ENCODE measurements at regions not wholly inside any gene's neighbourhood (a gene's known extent, or its start where the extent isn't known, plus 50 kb on each side); places are given as distances from the start of the nearest gene placed in this dataset.
"Not testable (repeated sequence)": the region's sequence is repeated elsewhere in the genome, so short reads cannot be mapped to it uniquely, and the experiment has no call there.

DNA sequence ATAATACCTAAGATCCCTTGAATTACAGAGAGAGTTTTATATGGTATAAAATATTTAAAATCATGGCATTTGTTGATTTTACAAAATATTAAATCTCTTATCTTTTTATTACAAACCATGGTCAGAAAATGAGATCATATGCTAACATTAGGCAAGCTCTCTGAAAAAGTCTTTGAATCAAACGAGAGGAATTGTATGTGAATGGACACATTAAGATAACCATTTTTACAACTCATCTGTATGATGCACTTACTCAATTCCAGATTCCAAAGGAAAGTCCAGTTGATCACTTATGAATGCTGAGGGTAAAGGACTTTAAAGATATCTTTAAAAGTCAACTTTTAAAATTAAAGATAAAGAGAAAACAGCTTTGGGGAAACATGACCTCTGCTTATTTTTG lies 83.5 kb upstream of the LUZP2 start:
- H3K27me3 Mint-ChIP-seq (ENCODE audit: low read depth), result no peaks in the 10 kb centered on the region

DNA sequence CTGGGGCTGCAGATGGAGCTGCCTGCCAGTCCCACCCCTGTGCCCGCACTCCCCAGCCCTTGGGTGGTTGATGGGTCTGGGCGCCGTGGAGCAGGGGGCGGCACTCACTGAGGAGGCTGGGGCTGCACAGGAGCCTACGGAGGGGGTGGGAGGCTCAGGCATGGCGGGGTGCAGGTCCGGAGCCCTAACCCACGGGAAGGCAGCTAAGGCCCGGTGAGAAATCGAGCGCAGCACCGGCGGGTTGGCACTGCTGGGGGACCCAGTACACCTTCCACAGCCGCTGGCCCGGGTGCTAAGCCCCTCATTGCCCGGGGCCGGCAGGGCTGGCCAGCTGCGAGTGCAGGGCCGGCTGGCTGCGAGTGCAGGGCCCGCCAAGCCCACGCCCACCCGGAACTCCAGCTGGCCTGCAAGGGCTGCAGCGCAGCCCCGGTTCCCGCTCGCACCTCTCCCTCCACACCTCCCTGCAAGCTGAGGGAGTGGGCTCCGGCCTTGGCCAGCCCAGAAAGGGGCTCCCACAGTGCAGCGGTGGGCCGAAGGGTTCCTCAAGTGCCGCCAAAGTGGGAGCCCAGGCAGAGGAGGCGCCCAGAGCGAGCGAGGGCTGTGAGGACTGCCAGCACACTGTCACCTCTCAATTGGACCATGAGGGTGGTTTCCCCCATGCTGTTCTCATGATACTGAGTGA lies 80.8 kb upstream of the LUZP2 start:
- not testable (repeated sequence) for H3K27me3 Mint-ChIP-seq (ENCODE audit: low read depth); H3K36me3 Mint-ChIP-seq (ENCODE audit: low read depth); H3K4me1 Mint-ChIP-seq; H3K9me3 Mint-ChIP-seq; H3K4me3 Mint-ChIP-seq; H3K27ac Mint-ChIP-seq

More for the DNA sequence above, 83.5 kb upstream of the LUZP2 start:
- H3K9me3 Mint-ChIP-seq, result peaks cover 2% of the 10 kb centered on the region
- H3K36me3 Mint-ChIP-seq (ENCODE audit: low read depth), result no peaks in the 10 kb centered on the region
- TF ChIP-seq, protein P1, sequence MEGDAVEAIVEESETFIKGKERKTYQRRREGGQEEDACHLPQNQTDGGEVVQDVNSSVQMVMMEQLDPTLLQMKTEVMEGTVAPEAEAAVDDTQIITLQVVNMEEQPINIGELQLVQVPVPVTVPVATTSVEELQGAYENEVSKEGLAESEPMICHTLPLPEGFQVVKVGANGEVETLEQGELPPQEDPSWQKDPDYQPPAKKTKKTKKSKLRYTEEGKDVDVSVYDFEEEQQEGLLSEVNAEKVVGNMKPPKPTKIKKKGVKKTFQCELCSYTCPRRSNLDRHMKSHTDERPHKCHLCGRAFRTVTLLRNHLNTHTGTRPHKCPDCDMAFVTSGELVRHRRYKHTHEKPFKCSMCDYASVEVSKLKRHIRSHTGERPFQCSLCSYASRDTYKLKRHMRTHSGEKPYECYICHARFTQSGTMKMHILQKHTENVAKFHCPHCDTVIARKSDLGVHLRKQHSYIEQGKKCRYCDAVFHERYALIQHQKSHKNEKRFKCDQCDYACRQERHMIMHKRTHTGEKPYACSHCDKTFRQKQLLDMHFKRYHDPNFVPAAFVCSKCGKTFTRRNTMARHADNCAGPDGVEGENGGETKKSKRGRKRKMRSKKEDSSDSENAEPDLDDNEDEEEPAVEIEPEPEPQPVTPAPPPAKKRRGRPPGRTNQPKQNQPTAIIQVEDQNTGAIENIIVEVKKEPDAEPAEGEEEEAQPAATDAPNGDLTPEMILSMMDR (IDR thresholded peaks at IDR 0.05; ENCODE audit: unreplicated experiment in 3 of 3), result no peak
- H3K27ac Mint-ChIP-seq, result no peak overlapping the region
- H3K4me1 Mint-ChIP-seq, result no peaks in the 10 kb centered on the region
- H3K4me3 Mint-ChIP-seq, result no peak overlapping the region

DNA sequence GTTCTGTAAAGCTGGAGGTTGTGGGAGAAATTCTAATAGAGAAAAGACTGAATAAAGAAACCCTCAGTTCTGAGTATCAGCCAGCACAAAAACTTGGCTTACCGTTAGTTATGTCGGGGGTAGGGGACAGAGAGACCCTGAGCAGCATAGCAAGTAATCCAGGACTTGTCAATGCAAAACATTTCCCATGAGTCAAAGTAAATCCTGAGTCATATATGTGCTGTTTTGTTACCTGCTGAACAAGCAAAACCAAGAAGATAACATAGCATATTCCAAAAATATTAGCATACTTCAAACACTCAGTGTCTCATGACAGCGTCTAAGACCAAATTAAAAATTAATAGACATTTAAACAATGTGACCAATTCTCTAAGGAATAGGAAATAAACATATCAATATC lies 75.1 kb upstream of the LUZP2 start:
- Mint-ChIP-seq H3K4me3 (no peak overlapping the region), H3K27me3 (ENCODE audit: low read depth) (no peaks in the 10 kb centered on the region), H3K4me1 (no peaks in the 10 kb centered on the region), H3K9me3 (no peaks in the 10 kb centered on the region), H3K27ac (no peak overlapping the region), H3K36me3 (ENCODE audit: low read depth) (no peaks in the 10 kb centered on the region)
- TF ChIP-seq, protein P1 (IDR thresholded peaks at IDR 0.05; ENCODE audit: unreplicated experiment in 3 of 3), result no peak

DNA sequence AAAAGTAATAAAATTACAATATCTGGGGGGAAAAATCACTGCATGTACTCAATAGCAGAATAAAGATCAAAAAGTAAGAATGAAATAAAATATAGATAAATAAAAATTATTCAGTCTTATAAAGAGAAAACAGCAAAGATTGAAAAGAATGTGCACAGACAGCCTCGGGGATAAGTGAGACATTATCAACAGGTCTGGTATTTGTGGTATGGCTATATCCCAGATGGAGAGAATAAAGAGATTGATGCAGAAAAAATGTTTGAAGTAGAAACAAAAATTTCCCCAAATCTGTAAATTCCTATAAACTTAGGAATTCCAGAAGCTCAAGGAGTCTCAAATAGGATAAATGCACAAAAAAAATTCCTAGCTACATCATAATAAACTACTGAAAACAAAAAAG lies 74.5 kb upstream of the LUZP2 start:
- H3K9me3 Mint-ChIP-seq, result no peaks in the 10 kb centered on the region
- H3K27ac Mint-ChIP-seq, result no peak overlapping the region
- no peaks in the 10 kb centered on the region for H3K27me3 Mint-ChIP-seq (ENCODE audit: low read depth)
- no peak overlapping the region for H3K4me3 Mint-ChIP-seq
- H3K36me3 Mint-ChIP-seq (ENCODE audit: low read depth), result no peaks in the 10 kb centered on the region
- TF ChIP-seq, protein P1 (IDR thresholded peaks at IDR 0.05; ENCODE audit: unreplicated experiment in 3 of 3), result no peak
- H3K4me1 Mint-ChIP-seq, result no peaks in the 10 kb centered on the region

DNA sequence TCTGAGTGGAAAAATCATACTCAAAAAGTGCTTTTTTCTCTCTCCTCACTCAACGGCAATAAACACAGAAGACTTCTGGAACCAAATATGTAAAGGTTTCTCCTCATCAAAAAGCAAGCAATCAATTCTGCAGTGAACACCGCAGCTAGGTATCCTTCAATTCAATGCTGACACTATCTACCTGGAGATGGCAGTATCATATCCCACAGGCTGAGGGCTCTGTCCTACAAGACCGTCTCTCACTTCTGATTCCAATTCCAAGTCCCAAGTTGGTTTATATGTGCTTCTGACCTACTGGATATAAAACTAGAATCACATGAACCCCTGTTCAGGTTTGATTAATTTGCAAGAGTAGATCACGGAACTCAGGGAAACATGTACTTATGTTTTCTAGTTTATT lies 59.7 kb upstream of the LUZP2 start:
- Mint-ChIP-seq H3K9me3 (no peaks in the 10 kb centered on the region), H3K4me3 (no peak overlapping the region), H3K27me3 (ENCODE audit: low read depth) (no peaks in the 10 kb centered on the region), H3K4me1 (no peaks in the 10 kb centered on the region), H3K36me3 (ENCODE audit: low read depth) (no peaks in the 10 kb centered on the region), H3K27ac (no peak overlapping the region)
- TF ChIP-seq, protein P1 (IDR thresholded peaks at IDR 0.05; ENCODE audit: unreplicated experiment in 3 of 3), result no peak
